CD14-positive monocyte (primary cell): ENCODE measurements at regions not wholly inside any gene's neighbourhood (a gene's known extent, or its start where the extent isn't known, plus 50 kb on each side); places are given as distances from the start of the nearest gene placed in this dataset.

ENCODE experiments used
- DNase-seq, 3 donors: peaks; one replicate each; pipeline ENCODE4 v3.0.0-alpha.2; 2011 to 2022
- H2AFZ ChIP-seq: 2 replicates; pipeline ENCODE4 v1.6.0; 2012; ENCODE audit warnings: mild to moderate bottlenecking, low read depth, low read length, inconsistent platforms; ENCODE audit not compliant: insufficient read depth, poor library complexity, severe bottlenecking
- H3K27ac ChIP-seq, 2 donors: 1 replicate in 1 of 2; 2 replicates in 1 of 2; pipeline ENCODE4 v1.5.1; 2012 to 2013; ENCODE audit warnings: low read length in 2 of 2, control low read depth in 1 of 2, inconsistent platforms in 1 of 2, low read depth in 1 of 2, mild to moderate bottlenecking in 1 of 2
- H3K27me3 ChIP-seq, 2 donors: one replicate each; pipeline versions ENCODE4 v1.6.0 to v1.6.1; 2011 to 2013; ENCODE audit warnings: low read length in 2 of 2; ENCODE audit not compliant: control insufficient read depth in 2 of 2, insufficient read depth in 2 of 2
- H3K36me3 ChIP-seq, 2 donors: replicated peaks in 1 of 2; 1 replicate in 1 of 2; 2 replicates in 1 of 2; pipeline versions ENCODE4 v1.5.1 to v1.6.1; 2012 to 2013; ENCODE audit warnings: low read length in 2 of 2, control low read depth in 1 of 2, inconsistent platforms in 1 of 2, mild to moderate bottlenecking in 1 of 2; ENCODE audit not compliant: insufficient read depth in 2 of 2, control insufficient read depth in 1 of 2
- H3K4me1 ChIP-seq, 2 donors: 1 replicate in 1 of 2; 2 replicates in 1 of 2; pipeline versions ENCODE4 v1.5.1 to v1.6.1; 2012 to 2013; ENCODE audit warnings: low read length in 2 of 2, control low read depth in 1 of 2, inconsistent platforms in 1 of 2, mild to moderate bottlenecking in 1 of 2, moderate library complexity in 1 of 2; ENCODE audit not compliant: insufficient read depth in 2 of 2, control insufficient read depth in 1 of 2
- H3K4me2 ChIP-seq: replicated peaks from 2 replicates; pipeline ENCODE3; 2012; ENCODE audit warnings: low read length, moderate library complexity, mild to moderate bottlenecking; ENCODE audit not compliant: poor library complexity, severe bottlenecking; ENCODE audit errors: extremely low read depth
- H3K4me3 ChIP-seq, 3 experiments: fragments of 200-600 bp in 1 of 3; sonication (generic) in 1 of 3; replicated peaks in 1 of 3; 1 replicate in 2 of 3; 2 replicates in 1 of 3; pipeline ENCODE4 v1.5.1; 2011 to 2013; ENCODE audit warnings: low read length in 3 of 3, mild to moderate bottlenecking in 3 of 3, control low read depth in 2 of 3, low read depth in 2 of 3, inconsistent platforms in 1 of 3, moderate library complexity in 1 of 3
- H3K79me2 ChIP-seq: 2 replicates; pipeline ENCODE4 v1.6.0; 2012; ENCODE audit warnings: mild to moderate bottlenecking, control low read depth, inconsistent platforms, low read length, moderate library complexity; ENCODE audit not compliant: insufficient read depth
- H3K9ac ChIP-seq: 2 replicates; pipeline ENCODE4 v1.6.0; 2017; ENCODE audit warnings: low read length, mild to moderate bottlenecking; ENCODE audit not compliant: insufficient read depth, poor library complexity, severe bottlenecking
- H3K9me3 ChIP-seq, 2 donors: replicated peaks in 1 of 2; 1 replicate in 1 of 2; 2 replicates in 1 of 2; pipeline versions ENCODE4 v1.5.1 to v1.6.1; 2012 to 2013; ENCODE audit warnings: low read length in 2 of 2, control low read depth in 1 of 2; ENCODE audit not compliant: control insufficient read depth in 1 of 2, insufficient read depth in 1 of 2
- H4K20me1 ChIP-seq: 2 replicates; pipeline ENCODE4 v1.6.0; 2012; ENCODE audit warnings: mild to moderate bottlenecking, low read length, control low read depth, moderate library complexity; ENCODE audit not compliant: insufficient read depth
- H3K27ac Mint-ChIP-seq, 7 donors: one replicate each; pipeline ENCODE4 v1.8.0; 2020; ENCODE audit warnings: mild to moderate bottlenecking in 7 of 7, mixed read lengths in 7 of 7, moderate library complexity in 6 of 7, inconsistent platforms in 2 of 7
- H3K27me3 Mint-ChIP-seq, 3 donors: one replicate each; pipeline ENCODE4 v1.8.0; 2021 to 2022; ENCODE audit warnings: low read depth in 3 of 3, mild to moderate bottlenecking in 3 of 3, mixed read lengths in 3 of 3, moderate library complexity in 3 of 3, inconsistent platforms in 1 of 3
- H3K36me3 Mint-ChIP-seq, 2 donors: one replicate each; pipeline ENCODE4 v1.8.0; 2020; ENCODE audit warnings: mixed read lengths in 2 of 2, inconsistent platforms in 1 of 2, mild to moderate bottlenecking in 1 of 2
- H3K4me1 Mint-ChIP-seq: one replicate; pipeline ENCODE4 v1.8.0; 2020; ENCODE audit warnings: mild to moderate bottlenecking, mixed read lengths
- H3K4me3 Mint-ChIP-seq, 2 donors: one replicate each; pipeline ENCODE4 v1.8.0; 2020; ENCODE audit warnings: mild to moderate bottlenecking in 2 of 2, mixed read lengths in 2 of 2, moderate library complexity in 1 of 2
- H3K9me3 Mint-ChIP-seq, 7 donors: one replicate each; pipeline ENCODE4 v1.8.0; 2020 to 2022; ENCODE audit warnings: mixed read lengths in 7 of 7, mild to moderate bottlenecking in 6 of 7, moderate library complexity in 6 of 7, inconsistent platforms in 2 of 7
- CTCF ChIP-seq: fragments of 200-600 bp; IDR thresholded peaks from one replicate; pipeline ENCODE4 v1.8.0; 2022; ENCODE audit warnings: antibody characterized with exemption, mild to moderate bottlenecking
- WGBS: methylation state at CpG from one replicate; pipeline ENCODE4 v1.1.5; 2013; ENCODE audit warnings: missing lambda C conversion rate; ENCODE audit not compliant: insufficient coverage; 5-methylcytosine and 5-hydroxymethylcytosine counted together
- intact Hi-C, 2 donors: fragments of 100-400 bp; cut with micrococcal nuclease; formaldehyde crosslinking; loops; one replicate each; pipeline versions ENCODE4 v1.15.0 to v1.15.1; 2023

GRCh38 chr15:81966631-81967030, 79.2 kb downstream of the MEX3B start:
- no peak overlapping the region for H3K4me3 Mint-ChIP-seq
- H3K4me2 ChIP-seq: no peak overlapping the region
- H3K9me3 ChIP-seq: peaks cover 8 to 13% of the 10 kb centered on the region in 2 donors
- no peak for TF ChIP-seq CTCF
- H3K4me3 ChIP-seq: no peak overlapping the region
- no peak overlapping the region for H2AFZ ChIP-seq
- no CpG with 5 or more reads among the region's 3 CpGs for WGBS
- no peaks in the 10 kb centered on the region for H3K79me2 ChIP-seq
- no peaks in the 10 kb centered on the region for H4K20me1 ChIP-seq
- H3K4me1 ChIP-seq: no peaks in the 10 kb centered on the region
- no peak overlapping the region for H3K27ac ChIP-seq
- DNase-seq: no peak
- peaks cover 0 to 11% (median 6%) of the 10 kb centered on the region in 7 donors for H3K9me3 Mint-ChIP-seq
- H3K36me3 ChIP-seq: no peaks in the 10 kb centered on the region
- peaks cover 0 to 1% (median 0%) of the 10 kb centered on the region in 3 donors for H3K27me3 Mint-ChIP-seq
- H3K36me3 Mint-ChIP-seq: no peaks in the 10 kb centered on the region
- no peaks in the 10 kb centered on the region for H3K27me3 ChIP-seq
- no peak overlapping the region for H3K9ac ChIP-seq
- no peaks in the 10 kb centered on the region for H3K4me1 Mint-ChIP-seq
- H3K27ac Mint-ChIP-seq: no peak overlapping the region
- intact Hi-C loops: no loop called here

GRCh38 chr15:81962482-81962881, 83.3 kb downstream of the MEX3B start:
- Mint-ChIP-seq H3K4me3 (no peak overlapping the region), H3K27ac (no peak overlapping the region), H3K27me3 (peaks cover 0 to 1% (median 0%) of the 10 kb centered on the region in 3 donors), H3K4me1 (no peaks in the 10 kb centered on the region), H3K9me3 (peaks cover 0 to 11% (median 6%) of the 10 kb centered on the region in 7 donors), H3K36me3 (no peaks in the 10 kb centered on the region)
- Histone ChIP-seq H3K4me1 (no peaks in the 10 kb centered on the region), H3K79me2 (no peaks in the 10 kb centered on the region), H2AFZ (no peak overlapping the region), H3K27ac (no peak overlapping the region), H3K36me3 (no peaks in the 10 kb centered on the region), H4K20me1 (no peaks in the 10 kb centered on the region), H3K4me2 (no peak overlapping the region), H3K4me3 (no peak overlapping the region), H3K27me3 (no peaks in the 10 kb centered on the region), H3K9me3 (peaks cover 8 to 11% of the 10 kb centered on the region in 2 donors), H3K9ac (no peak overlapping the region)
- TF ChIP-seq CTCF: no peak
- intact Hi-C loops: no loop called here
- no peak for DNase-seq
